ENCODE measurements at regions not wholly inside any gene's neighbourhood (a gene's known extent, or its start where the extent isn't known, plus 50 kb on each side); places are given as distances from the start of the nearest gene placed in this dataset.
"Not testable (repeated sequence)": the region's sequence is repeated elsewhere in the genome, so short reads cannot be mapped to it uniquely, and the experiment has no call there.

- H4K20me1 ChIP-seq (ENCODE audit: insufficient read depth, low read length) = no peaks in the 10 kb centered on the region
- no peak overlapping the region for H3K4me3 ChIP-seq (ENCODE audit: insufficient read depth, low read depth, low read length)
- peaks cover 15% of the 10 kb centered on the region for H3K4me1 ChIP-seq (ENCODE audit: insufficient read depth, low read length)
- DNase-seq (ENCODE audit: low read depth) (no peak), FAIRE-seq (no peak)
- no peaks in the 10 kb centered on the region for H3K4me1 Mint-ChIP-seq (ENCODE audit: low read depth, unreplicated experiment)
- no peak overlapping the region for H3K27ac Mint-ChIP-seq (ENCODE audit: unreplicated experiment)
- no peaks in the 10 kb centered on the region for H3K36me3 ChIP-seq (ENCODE audit: insufficient read depth, low read length)
- H3K36me3 Mint-ChIP-seq (ENCODE audit: low read depth, unreplicated experiment) = peaks cover 6% of the 10 kb centered on the region
- no peak overlapping the region for H3K27ac ChIP-seq (ENCODE audit: low read depth, low read length)
- no peak overlapping the region for H3K9ac ChIP-seq (ENCODE audit: low read length)
- H2AFZ ChIP-seq (ENCODE audit: low read depth, low read length) = no peak overlapping the region
- no peaks in the 10 kb centered on the region for H3K27me3 Mint-ChIP-seq (ENCODE audit: low read depth, unreplicated experiment)
- no peak overlapping the region for H3K4me3 Mint-ChIP-seq (ENCODE audit: unreplicated experiment)
- no peaks in the 10 kb centered on the region for H3K9me3 Mint-ChIP-seq (ENCODE audit: unreplicated experiment)
- no peak for TF ChIP-seq CTCF (IDR thresholded peaks at IDR 0.05; ENCODE audit: insufficient read depth, low read depth, low read length)
- no peak for TF ChIP-seq EZH2 (IDR thresholded peaks at IDR 0.05; ENCODE audit: insufficient read depth, low read length)
- H3K9me3 ChIP-seq (ENCODE audit: insufficient read depth, low read depth, low read length) = no peaks in the 10 kb centered on the region
- no peak overlapping the region for H3K4me2 ChIP-seq (ENCODE audit: low read length)
- no peaks in the 10 kb centered on the region for H3K27me3 ChIP-seq (ENCODE audit: insufficient read depth, low read length)
- no peaks in the 10 kb centered on the region for H3K79me2 ChIP-seq (ENCODE audit: insufficient read depth, low read length)
Observed at GRCh38 chr2:38141501-38141900, 65.5 kb upstream of the CYP1B1 start.

- H3K4me1 Mint-ChIP-seq (ENCODE audit: low read depth, unreplicated experiment) = no peaks in the 10 kb centered on the region
- H3K4me1 ChIP-seq (ENCODE audit: insufficient read depth, low read length) = no peaks in the 10 kb centered on the region
- H3K4me2 ChIP-seq (ENCODE audit: low read length) = no peak overlapping the region
- TF ChIP-seq EZH2 (IDR thresholded peaks at IDR 0.05; ENCODE audit: insufficient read depth, low read length) (no peak), CTCF (IDR thresholded peaks at IDR 0.05; ENCODE audit: insufficient read depth, low read depth, low read length) (no peak)
- H3K9me3 Mint-ChIP-seq (ENCODE audit: unreplicated experiment) = peaks cover 4% of the 10 kb centered on the region
- H3K27ac Mint-ChIP-seq (ENCODE audit: unreplicated experiment) = no peak overlapping the region
- no peaks in the 10 kb centered on the region for H3K79me2 ChIP-seq (ENCODE audit: insufficient read depth, low read length)
- H3K27me3 ChIP-seq (ENCODE audit: insufficient read depth, low read length) = no peaks in the 10 kb centered on the region
- H3K9ac ChIP-seq (ENCODE audit: low read length) = no peak overlapping the region
- no peaks in the 10 kb centered on the region for H3K9me3 ChIP-seq (ENCODE audit: insufficient read depth, low read depth, low read length)
- no peak overlapping the region for H2AFZ ChIP-seq (ENCODE audit: low read depth, low read length)
- no peak overlapping the region for H3K4me3 ChIP-seq (ENCODE audit: insufficient read depth, low read depth, low read length)
- H3K27ac ChIP-seq (ENCODE audit: low read depth, low read length) = no peak overlapping the region
- no peaks in the 10 kb centered on the region for H4K20me1 ChIP-seq (ENCODE audit: insufficient read depth, low read length)
- H3K36me3 ChIP-seq (ENCODE audit: insufficient read depth, low read length) = no peaks in the 10 kb centered on the region
- peaks cover 6% of the 10 kb centered on the region for H3K36me3 Mint-ChIP-seq (ENCODE audit: low read depth, unreplicated experiment)
- no peak overlapping the region for H3K4me3 Mint-ChIP-seq (ENCODE audit: unreplicated experiment)
- no peaks in the 10 kb centered on the region for H3K27me3 Mint-ChIP-seq (ENCODE audit: low read depth, unreplicated experiment)
- no peak for FAIRE-seq
- DNase-seq (ENCODE audit: low read depth) = no peak
Observed at GRCh38 chr2:38138996-38139395, 63.0 kb upstream of the CYP1B1 start.

GRCh38 chr2:38138419-38138818 is 62.5 kb upstream of the CYP1B1 start:
- TF ChIP-seq EZH2 (IDR thresholded peaks at IDR 0.05; ENCODE audit: insufficient read depth, low read length) (no peak), CTCF (IDR thresholded peaks at IDR 0.05; ENCODE audit: insufficient read depth, low read depth, low read length) (no peak)
- H3K4me3 Mint-ChIP-seq (ENCODE audit: unreplicated experiment) = no peak overlapping the region
- DNase-seq (ENCODE audit: low read depth) (no peak), FAIRE-seq (no peak)
- Histone ChIP-seq H3K9ac (ENCODE audit: low read length) (no peak overlapping the region), H3K4me2 (ENCODE audit: low read length) (no peak overlapping the region), H3K4me1 (ENCODE audit: insufficient read depth, low read length) (no peaks in the 10 kb centered on the region), H3K27me3 (ENCODE audit: insufficient read depth, low read length) (no peaks in the 10 kb centered on the region), H3K9me3 (ENCODE audit: insufficient read depth, low read depth, low read length) (no peaks in the 10 kb centered on the region), H3K4me3 (ENCODE audit: insufficient read depth, low read depth, low read length) (no peak overlapping the region), H3K79me2 (ENCODE audit: insufficient read depth, low read length) (no peaks in the 10 kb centered on the region), H3K36me3 (ENCODE audit: insufficient read depth, low read length) (no peaks in the 10 kb centered on the region), H2AFZ (ENCODE audit: low read depth, low read length) (no peak overlapping the region), H4K20me1 (ENCODE audit: insufficient read depth, low read length) (no peaks in the 10 kb centered on the region), H3K27ac (ENCODE audit: low read depth, low read length) (no peak overlapping the region)
- peaks cover 4% of the 10 kb centered on the region for H3K9me3 Mint-ChIP-seq (ENCODE audit: unreplicated experiment)
- no peaks in the 10 kb centered on the region for H3K27me3 Mint-ChIP-seq (ENCODE audit: low read depth, unreplicated experiment)
- no peak overlapping the region for H3K27ac Mint-ChIP-seq (ENCODE audit: unreplicated experiment)
- peaks cover 6% of the 10 kb centered on the region for H3K36me3 Mint-ChIP-seq (ENCODE audit: low read depth, unreplicated experiment)
- no peaks in the 10 kb centered on the region for H3K4me1 Mint-ChIP-seq (ENCODE audit: low read depth, unreplicated experiment)

- not testable (repeated sequence) for H3K36me3 Mint-ChIP-seq (ENCODE audit: low read depth, unreplicated experiment); H3K4me3 ChIP-seq (ENCODE audit: insufficient read depth, low read depth, low read length); H3K9me3 ChIP-seq (ENCODE audit: insufficient read depth, low read depth, low read length); FAIRE-seq; H2AFZ ChIP-seq (ENCODE audit: low read depth, low read length); H3K27me3 Mint-ChIP-seq (ENCODE audit: low read depth, unreplicated experiment); H3K4me1 Mint-ChIP-seq (ENCODE audit: low read depth, unreplicated experiment); H3K4me1 ChIP-seq (ENCODE audit: insufficient read depth, low read length); H3K9me3 Mint-ChIP-seq (ENCODE audit: unreplicated experiment); H4K20me1 ChIP-seq (ENCODE audit: insufficient read depth, low read length); H3K4me3 Mint-ChIP-seq (ENCODE audit: unreplicated experiment); H3K9ac ChIP-seq (ENCODE audit: low read length); H3K36me3 ChIP-seq (ENCODE audit: insufficient read depth, low read length); H3K27ac ChIP-seq (ENCODE audit: low read depth, low read length); H3K27me3 ChIP-seq (ENCODE audit: insufficient read depth, low read length); H3K79me2 ChIP-seq (ENCODE audit: insufficient read depth, low read length); H3K27ac Mint-ChIP-seq (ENCODE audit: unreplicated experiment); DNase-seq (ENCODE audit: low read depth); H3K4me2 ChIP-seq (ENCODE audit: low read length)
Observed at GRCh38 chr2:38137958-38138357, 62.0 kb upstream of the CYP1B1 start.
